Mesothelial cell of epicardium (in vitro differentiated cells): ENCODE measurements at regions not wholly inside any gene's neighbourhood (a gene's known extent, or its start where the extent isn't known, plus 50 kb on each side); places are given as distances from the start of the nearest gene placed in this dataset.

Source experiments
- DNase-seq, 2 experiments: peaks; one replicate each; pipeline ENCODE4 v3.0.0; 2021; ENCODE audit warnings: low spot score in 2 of 2; ENCODE audit not compliant: unreplicated experiment in 2 of 2
- H3K27ac Mint-ChIP-seq: 2 replicates; pipeline ENCODE4 v1.8.0; 2021; ENCODE audit warnings: mixed read lengths
- H3K27me3 Mint-ChIP-seq: 2 replicates; pipeline ENCODE4 v1.8.0; 2021; ENCODE audit warnings: low read depth, mixed read lengths
- H3K36me3 Mint-ChIP-seq: 2 replicates; pipeline ENCODE4 v1.8.0; 2021; ENCODE audit warnings: mixed read lengths
- H3K4me1 Mint-ChIP-seq: 2 replicates; pipeline ENCODE4 v1.8.0; 2021; ENCODE audit warnings: mixed read lengths
- H3K4me3 Mint-ChIP-seq: 2 replicates; pipeline ENCODE4 v1.8.0; 2021; ENCODE audit warnings: mild to moderate bottlenecking, moderate library complexity, mixed read lengths
- H3K9me3 Mint-ChIP-seq: 2 replicates; pipeline ENCODE4 v1.8.0; 2021; ENCODE audit warnings: mixed read lengths
- CTCF ChIP-seq: fragments of 200-600 bp; sonication (generic); IDR thresholded peaks from one replicate; pipeline ENCODE4 v1.5.0; 2021; ENCODE audit warnings: antibody characterized with exemption; ENCODE audit not compliant: unreplicated experiment

- Mint-ChIP-seq H3K27ac (no peak overlapping the region), H3K9me3 (peaks cover 5% of the 10 kb centered on the region), H3K4me1 (no peaks in the 10 kb centered on the region), H3K4me3 (no peak overlapping the region), H3K27me3 (no peaks in the 10 kb centered on the region), H3K36me3 (no peaks in the 10 kb centered on the region)
- no peak for TF ChIP-seq CTCF
- DNase-seq, result no peak
These were observed 136.9 kb upstream of the NEGR1 start for GRCh38 chr1:72419229-72419628.

DNA sequence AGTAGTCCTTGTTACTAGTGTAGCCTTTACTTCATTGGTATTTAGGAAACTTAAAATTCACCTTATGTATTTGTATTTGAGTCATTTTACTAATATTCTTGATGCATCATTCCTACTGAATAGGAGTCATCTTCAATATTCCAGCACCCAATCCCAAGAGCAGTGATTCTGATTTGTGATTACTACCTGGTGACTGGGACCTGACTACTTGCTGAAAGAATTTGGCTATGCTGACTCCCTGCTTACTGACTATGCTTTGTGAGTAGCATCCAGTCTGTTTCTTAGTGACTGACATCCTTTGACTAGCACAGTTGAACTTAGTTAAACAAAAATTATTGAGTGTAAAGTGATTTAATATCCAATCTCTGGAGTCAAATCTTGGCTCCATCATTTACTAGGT, 129.9 kb upstream of the NEGR1 start:
- Mint-ChIP-seq H3K27ac (no peak overlapping the region), H3K36me3 (no peaks in the 10 kb centered on the region), H3K9me3 (peaks cover 3% of the 10 kb centered on the region), H3K4me1 (no peaks in the 10 kb centered on the region), H3K27me3 (no peaks in the 10 kb centered on the region), H3K4me3 (no peak overlapping the region)
- DNase-seq, result no peak
- TF ChIP-seq CTCF, result no peak

DNA sequence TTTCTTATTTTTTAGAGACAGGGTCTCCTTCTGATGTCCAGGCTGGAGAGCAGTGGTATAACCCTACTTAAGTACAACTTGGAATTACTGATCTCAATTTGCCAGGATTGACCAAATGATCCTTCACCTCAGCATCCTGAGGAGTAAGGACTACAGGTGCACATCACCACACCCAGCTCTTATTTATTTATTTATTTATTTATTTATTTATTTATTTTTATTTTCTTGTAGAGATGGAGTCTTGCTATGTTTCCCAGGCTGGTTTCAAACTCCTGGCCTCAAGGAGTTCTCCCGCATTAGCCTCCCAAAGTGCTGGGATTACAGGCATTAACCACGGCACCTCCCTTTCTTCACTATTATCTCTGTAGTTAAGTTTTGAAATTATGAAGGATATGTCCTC, 117.5 kb upstream of the NEGR1 start:
- no peaks in the 10 kb centered on the region for H3K36me3 Mint-ChIP-seq
- H3K9me3 Mint-ChIP-seq, result peaks cover 5% of the 10 kb centered on the region
- no peak overlapping the region for H3K4me3 Mint-ChIP-seq
- no peak for TF ChIP-seq CTCF
- H3K4me1 Mint-ChIP-seq, result no peaks in the 10 kb centered on the region
- DNase-seq, result no peak
- H3K27ac Mint-ChIP-seq, result no peak overlapping the region
- H3K27me3 Mint-ChIP-seq, result peaks cover 6% of the 10 kb centered on the region

- H3K27ac Mint-ChIP-seq, result no peak overlapping the region
- H3K4me3 Mint-ChIP-seq, result no peak overlapping the region
- H3K27me3 Mint-ChIP-seq, result peaks cover 5% of the 10 kb centered on the region
- no peak for TF ChIP-seq CTCF
- DNase-seq, result no peak
- H3K9me3 Mint-ChIP-seq, result peaks cover 5% of the 10 kb centered on the region
- H3K4me1 Mint-ChIP-seq, result no peaks in the 10 kb centered on the region
- H3K36me3 Mint-ChIP-seq, result no peaks in the 10 kb centered on the region
These were observed 115.4 kb upstream of the NEGR1 start for GRCh38 chr1:72397786-72398185.

- Mint-ChIP-seq H3K27ac (no peak overlapping the region), H3K36me3 (no peaks in the 10 kb centered on the region), H3K4me1 (no peaks in the 10 kb centered on the region), H3K4me3 (no peak overlapping the region), H3K9me3 (peaks cover 14% of the 10 kb centered on the region), H3K27me3 (peaks cover 1% of the 10 kb centered on the region)
- DNase-seq, result no peak
- TF ChIP-seq CTCF, result no peak
These were observed 112.1 kb upstream of the NEGR1 start for GRCh38 chr1:72394457-72394856.

DNA sequence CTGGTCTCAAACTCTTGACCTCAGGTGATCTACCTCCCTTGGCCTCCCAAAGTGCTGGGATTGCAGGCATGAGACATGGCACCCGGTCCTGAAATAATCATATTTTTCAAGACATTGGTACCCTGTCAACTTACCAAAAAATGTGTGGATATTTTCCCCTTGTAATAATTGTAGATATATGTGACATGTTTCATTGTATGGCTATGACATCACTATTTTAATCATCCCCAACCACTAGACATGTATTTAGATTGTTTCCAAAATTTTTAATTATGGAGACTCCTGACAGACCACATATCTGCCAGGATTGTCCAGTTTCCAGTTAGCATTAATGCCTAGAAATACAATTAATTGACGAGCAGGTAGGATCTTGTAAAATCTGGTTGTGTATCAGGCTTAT, 96.7 kb upstream of the NEGR1 start:
- no peaks in the 10 kb centered on the region for H3K9me3 Mint-ChIP-seq
- H3K4me1 Mint-ChIP-seq, result no peaks in the 10 kb centered on the region
- TF ChIP-seq CTCF, result no peak
- DNase-seq, result no peak
- H3K36me3 Mint-ChIP-seq, result no peaks in the 10 kb centered on the region
- no peaks in the 10 kb centered on the region for H3K27me3 Mint-ChIP-seq
- H3K4me3 Mint-ChIP-seq, result no peak overlapping the region
- H3K27ac Mint-ChIP-seq, result no peak overlapping the region
